GM12872 (cell line): ENCODE measurements at regions not wholly inside any gene's neighbourhood (a gene's known extent, or its start where the extent isn't known, plus 50 kb on each side); places are given as distances from the start of the nearest gene placed in this dataset.

Experiments
- TF ChIP-seq, protein P1 (sequence below): IDR thresholded peaks from 3 replicates; pipeline ENCODE4 v1.5.1; 2011; ENCODE audit warnings: low read depth, mild to moderate bottlenecking, low read length, moderate library complexity; ENCODE audit not compliant: insufficient read depth

DNA sequence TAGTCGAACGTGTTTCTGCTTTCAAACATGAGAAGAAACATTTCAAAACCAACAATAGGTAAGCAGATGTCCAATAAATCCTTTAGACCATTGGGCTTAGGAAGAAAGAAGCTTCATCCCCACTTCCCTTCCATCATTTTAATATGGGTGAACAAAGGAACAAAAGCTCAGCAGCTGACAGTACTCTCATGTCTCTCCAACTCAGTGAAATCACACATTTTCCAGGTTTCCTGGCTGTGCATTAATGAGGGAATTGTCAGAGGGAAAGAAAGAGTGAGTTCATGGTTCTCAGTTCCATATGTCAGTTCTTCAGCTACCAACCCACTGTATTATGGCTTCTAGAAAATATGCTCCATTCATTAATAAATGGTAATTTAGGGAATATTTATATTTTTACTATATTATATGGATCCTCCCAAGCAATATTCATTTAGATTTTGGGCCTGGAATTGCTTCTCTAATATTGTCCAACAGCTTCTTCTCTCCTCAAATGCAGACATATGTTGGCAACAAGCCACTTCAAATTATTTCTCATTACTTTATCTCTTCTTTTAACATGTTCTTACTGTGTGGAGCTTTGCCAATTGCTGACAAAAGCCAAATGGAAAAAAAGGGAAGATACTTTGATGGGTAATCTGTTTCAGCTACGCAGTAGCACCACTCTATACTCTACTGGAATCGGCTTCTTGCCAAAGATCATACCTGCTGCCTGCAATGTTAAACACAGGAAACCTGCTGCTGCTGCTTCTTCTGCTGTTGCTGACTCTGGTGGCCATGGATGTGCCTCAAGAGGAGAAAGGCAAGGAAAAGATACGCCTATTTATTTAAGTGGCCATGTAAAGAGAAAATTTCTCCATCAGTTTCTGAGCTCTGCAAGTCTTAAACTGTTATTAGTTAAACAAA, 1757.6 kb downstream of the ARAP2 start:
- TF ChIP-seq, protein P1, sequence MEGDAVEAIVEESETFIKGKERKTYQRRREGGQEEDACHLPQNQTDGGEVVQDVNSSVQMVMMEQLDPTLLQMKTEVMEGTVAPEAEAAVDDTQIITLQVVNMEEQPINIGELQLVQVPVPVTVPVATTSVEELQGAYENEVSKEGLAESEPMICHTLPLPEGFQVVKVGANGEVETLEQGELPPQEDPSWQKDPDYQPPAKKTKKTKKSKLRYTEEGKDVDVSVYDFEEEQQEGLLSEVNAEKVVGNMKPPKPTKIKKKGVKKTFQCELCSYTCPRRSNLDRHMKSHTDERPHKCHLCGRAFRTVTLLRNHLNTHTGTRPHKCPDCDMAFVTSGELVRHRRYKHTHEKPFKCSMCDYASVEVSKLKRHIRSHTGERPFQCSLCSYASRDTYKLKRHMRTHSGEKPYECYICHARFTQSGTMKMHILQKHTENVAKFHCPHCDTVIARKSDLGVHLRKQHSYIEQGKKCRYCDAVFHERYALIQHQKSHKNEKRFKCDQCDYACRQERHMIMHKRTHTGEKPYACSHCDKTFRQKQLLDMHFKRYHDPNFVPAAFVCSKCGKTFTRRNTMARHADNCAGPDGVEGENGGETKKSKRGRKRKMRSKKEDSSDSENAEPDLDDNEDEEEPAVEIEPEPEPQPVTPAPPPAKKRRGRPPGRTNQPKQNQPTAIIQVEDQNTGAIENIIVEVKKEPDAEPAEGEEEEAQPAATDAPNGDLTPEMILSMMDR: no peak

DNA sequence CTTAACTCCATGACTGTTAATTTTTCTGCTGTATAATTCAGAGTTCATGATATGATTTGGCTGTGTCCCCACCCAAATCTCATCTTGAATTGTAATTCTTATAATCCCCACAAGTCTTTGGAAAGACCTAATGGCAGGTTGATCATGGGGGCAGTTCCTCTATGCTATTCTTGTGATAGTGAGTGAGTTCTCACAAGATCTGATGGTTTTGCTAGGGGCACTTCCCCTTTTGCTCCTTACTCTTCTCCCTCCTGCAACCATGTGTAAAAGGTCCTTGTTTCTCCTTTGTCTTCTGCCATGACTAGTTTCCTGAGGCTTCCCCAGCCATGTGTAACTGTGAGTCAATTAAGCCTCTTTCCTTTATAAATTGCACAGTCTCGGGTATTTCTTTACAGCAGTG, 1751.9 kb downstream of the ARAP2 start:
- TF ChIP-seq, protein P1: no peak

DNA sequence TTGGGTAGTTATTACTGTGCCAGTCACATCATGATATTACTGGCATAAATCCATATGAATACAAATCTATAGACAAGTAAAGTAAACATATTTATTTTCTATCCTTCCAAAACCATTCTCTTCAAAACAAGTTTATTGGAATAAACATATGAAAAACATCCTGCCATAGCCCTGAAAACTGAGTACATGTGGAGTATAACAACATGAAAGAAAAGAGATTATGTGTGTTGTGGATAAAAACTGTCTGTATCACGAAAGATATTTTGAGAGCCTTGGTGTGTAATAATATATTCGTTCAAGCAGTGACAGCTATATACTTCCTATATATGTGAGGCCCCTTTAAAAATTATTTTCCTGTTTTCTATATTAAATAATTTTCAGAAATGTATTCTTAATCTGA, 1742.2 kb downstream of the ARAP2 start:
- TF ChIP-seq, protein P1: no peak

DNA sequence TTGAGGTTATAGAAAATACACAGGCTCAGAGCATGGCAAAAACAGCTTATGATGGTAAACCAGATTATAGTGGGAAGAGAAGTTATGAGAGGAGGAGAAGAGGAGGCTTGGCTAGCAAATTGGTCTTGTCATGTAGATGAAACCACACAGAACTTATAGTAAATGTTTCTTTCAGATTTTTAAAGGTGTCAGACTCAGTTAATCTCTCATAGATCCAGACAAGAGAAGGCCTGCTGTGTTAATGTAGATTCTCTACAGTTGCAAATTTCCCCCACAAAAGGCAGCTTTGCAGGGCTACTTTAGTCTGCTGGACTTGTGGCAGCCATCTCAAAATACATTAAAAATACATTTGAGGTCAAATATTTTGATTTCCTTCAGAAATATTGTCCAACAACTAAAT, 1731.7 kb downstream of the ARAP2 start:
- TF ChIP-seq, protein P1: no peak

DNA sequence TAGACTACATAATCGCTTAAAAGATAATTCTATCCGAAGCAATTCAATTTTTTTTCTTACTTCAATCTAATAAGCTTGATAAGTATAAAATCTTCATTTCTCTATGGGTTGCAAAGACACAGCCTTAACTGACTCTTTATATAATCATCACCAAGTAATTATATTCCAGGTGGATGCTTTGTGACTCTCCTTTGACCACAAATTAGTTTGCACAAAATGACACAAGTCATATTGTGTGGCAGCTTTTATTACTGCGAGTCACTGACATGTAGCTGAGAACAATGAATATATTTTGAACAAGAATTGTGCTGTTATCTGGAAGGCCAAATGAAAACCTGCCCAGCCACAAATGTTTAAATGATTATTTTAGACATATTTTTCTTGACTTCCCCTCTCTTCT, 1727.8 kb downstream of the ARAP2 start:
- TF ChIP-seq, protein P1: no peak

DNA sequence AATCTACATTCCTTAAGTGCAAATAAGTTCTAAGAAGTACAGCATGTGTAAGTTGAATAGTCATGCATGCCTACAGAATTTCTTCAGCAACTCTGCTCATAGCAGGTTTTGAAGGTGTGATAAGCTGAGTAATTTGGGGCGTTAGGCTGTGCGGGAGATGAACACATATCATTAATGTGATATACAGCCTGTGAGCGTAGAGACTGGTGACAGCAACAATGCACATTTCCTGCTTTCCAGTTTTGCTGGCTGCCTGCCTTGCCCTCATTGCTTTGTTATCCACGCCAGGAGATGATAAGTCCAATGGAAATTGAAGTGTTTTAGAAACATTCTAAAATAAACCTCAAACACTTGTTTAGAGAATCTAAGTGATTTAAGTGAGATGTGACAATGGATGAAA, 1709.4 kb downstream of the ARAP2 start:
- TF ChIP-seq, protein P1: no peak

DNA sequence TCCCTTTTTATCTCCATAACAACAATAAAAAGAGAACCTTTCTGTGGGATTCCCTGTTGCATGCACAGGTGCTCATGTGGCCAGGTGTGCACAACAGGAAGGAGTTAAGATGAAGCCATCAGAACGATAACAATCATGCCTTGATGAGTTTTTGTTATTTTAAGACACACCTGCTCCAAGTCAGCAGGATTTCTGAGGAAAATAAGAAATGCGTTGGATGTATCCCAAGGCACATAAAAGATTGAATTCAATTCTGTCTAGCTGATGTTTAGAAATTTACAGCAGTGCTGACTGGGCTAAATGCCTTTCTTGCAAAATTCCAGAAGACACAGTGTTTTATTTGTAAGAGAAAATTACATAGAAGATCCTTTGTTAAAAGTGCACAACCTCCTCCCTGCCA, 1678.2 kb downstream of the ARAP2 start:
- TF ChIP-seq, protein P1: no peak
